Tongue (tissue), 1 donor: ENCODE measurements at regions not wholly inside any gene's neighbourhood (a gene's known extent, or its start where the extent isn't known, plus 50 kb on each side); places are given as distances from the start of the nearest gene placed in this dataset.
"Not testable (repeated sequence)": the region's sequence is repeated elsewhere in the genome, so short reads cannot be mapped to it uniquely, and the experiment has no call there.

Experiments used
- DNase-seq: peaks from one replicate; pipeline ENCODE4 v3.0.0-alpha.2; 2015

DNA sequence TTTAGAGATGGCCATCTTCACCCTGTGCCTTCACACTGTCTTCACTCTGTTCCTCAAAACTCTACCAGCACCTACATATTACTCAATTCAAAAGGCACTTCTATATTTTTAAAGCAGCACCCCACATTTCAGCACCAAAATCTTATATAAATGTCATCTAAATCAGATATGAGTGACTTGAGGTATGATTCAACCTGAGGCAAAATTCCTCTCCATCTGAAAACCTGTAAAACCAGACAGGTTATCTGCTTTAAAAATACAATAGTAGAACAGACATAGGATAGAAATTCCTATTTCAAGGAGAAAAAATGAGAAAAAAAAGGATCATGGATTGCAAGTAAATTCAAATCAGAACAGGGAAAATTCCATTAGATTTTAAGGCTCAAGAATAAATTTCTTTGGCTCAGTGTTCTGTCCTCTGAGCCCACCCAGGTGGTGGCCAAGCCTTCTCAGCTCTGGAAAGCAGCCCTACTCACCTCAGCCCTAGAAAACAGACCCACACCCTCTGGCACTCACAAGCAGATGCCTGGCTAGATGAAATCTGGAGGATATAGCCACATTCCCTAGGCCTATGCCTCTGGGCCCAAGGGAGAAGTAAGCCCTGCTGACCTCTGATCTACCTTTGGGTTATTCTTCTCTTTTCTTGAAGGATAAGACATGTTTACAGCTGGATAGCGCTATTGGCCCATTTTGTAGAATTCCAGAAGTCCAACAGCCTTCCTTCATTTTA, 211.1 kb upstream of the XIST start:
- no peak for DNase-seq

- no peak for DNase-seq
Measured at GRCh38 chrX:74061879-74062278, 209.4 kb upstream of the XIST start.

DNA sequence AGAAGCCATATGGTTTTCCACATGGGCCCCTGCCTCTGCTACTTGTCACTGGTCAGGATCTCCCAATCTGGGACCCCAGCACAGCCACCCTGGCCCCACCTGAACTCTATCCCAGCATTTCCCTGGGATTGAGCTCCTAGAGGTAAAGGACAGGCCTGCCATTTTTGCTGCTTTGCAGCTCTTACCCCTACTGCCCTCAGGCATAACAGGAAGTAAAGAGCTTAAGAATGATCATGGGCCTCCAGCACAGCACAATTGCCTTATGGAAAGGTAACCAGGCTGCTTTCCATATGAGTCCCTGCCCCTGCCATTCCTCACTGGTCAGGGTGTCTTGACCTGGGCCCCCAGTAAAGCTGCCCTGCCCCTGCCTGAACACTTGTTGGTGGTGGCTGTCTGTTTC, 196.6 kb upstream of the XIST start:
- DNase-seq, result no peak

GRCh38 chrX:74034066-74034465, 181.6 kb upstream of the XIST start:
- DNase-seq, result not testable (repeated sequence)

- not testable (repeated sequence) for DNase-seq
Measured at GRCh38 chrX:74031527-74031926, 179.0 kb upstream of the XIST start.

GRCh38 chrX:74030766-74031165, 178.3 kb upstream of the XIST start:
- not testable (repeated sequence) for DNase-seq

DNA sequence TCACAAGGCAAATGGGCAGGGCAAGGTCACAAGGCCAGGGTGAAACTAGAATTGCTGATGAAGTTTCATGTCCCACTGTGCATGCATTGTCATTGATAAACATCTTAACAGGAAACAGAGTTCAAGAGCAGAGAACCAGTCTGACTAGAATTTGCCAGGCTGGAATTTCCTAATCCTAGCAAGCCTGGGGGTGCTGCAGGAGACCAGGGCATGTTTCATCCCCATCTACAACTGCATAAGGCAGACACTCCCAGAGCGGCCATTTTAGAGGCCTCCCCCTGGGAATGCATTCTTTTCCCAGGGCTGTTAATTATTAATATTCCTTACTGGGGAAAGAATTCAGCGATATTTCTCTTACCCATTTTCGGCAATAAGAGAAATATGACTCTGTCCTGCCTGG, 172.6 kb upstream of the XIST start:
- DNase-seq, result not testable (repeated sequence)

GRCh38 chrX:74023203-74023602, 170.7 kb upstream of the XIST start:
- no peak for DNase-seq

DNA sequence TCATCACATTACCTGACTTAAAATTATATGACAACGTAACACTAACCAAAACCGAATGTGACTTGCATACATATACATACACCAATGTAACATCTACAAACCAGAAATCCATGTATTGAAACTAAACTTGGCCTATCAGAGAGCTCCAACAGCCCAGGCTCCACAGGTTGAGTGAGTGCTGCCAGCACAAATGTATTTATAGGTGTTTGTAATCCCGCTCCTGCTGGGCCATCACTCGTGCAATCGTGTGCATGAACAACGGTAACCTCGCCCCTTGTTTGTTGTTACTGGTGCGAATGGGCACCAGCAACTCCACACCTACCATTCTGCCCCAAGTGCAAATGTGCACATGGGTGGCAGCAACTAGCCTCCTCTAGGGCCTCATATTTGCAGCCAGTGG, 165.7 kb upstream of the XIST start:
- no peak for DNase-seq

DNA sequence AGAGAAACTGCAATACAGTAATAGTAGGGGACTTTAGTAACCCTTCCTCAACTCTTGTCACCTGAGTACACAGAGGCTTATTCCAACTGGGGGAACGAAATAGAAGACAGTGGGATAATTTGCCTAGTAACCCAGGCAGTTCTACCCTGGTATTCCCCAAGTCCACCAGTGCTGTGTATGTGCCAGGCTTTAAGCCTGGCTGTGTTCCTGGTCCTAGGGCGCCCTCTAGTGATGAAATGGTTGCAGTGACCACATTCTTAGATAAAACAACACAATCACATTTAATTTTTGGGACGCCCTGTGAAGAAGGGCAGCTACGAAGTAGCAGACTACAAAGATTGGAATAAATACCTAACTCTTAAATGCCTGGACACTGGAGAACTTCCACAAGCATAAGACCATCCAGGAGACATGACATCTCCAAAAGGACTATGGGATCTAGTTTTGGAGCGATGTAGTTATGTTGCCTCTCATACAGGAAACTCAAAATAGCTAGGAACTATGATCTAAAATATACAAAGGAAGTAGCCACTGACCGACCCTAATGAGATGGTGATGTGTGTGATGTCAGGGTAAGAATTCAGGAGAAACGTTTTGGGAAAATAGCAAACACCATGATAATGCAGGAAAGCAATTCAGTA, 163.0 kb upstream of the XIST start:
- DNase-seq, result peak; percentile 66

DNA sequence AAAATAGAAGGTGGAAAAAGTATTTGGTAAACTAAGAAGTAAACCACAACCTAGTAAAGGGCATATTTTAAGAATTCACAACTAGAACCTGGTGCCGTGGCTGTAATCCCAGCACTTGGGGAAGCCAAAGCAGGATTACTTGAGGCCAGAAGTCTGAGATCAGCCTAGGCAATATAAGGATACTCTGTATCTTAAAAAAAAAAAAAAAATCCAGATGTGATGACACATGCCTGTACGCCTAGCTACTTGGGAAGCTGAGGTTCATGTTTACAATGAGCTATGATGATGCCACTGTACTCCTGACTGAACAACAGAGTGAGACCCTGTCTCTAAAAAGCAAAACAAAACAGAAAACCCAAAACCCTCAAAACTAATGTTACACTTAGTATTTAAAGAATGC, 156.5 kb upstream of the XIST start:
- DNase-seq, result no peak

DNA sequence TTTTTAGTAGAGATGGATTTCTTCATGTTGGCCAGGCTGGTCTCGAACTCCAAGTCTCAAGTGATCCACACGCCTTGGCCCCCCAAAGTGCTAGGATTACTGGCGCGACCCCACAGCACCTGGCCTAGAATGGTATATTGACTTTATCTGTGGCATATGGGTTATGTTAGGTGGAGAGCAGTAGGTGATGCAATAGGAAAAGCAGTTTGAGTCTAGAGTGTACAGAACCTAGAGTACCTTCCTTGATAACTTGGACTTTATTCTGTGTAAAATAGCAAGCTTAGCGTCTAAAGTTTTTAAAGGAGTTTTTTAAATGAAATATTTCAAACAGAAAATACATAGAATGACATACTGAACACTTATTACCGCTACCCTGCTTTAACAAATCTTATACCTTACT, 139.5 kb upstream of the XIST start:
- no peak for DNase-seq

DNA sequence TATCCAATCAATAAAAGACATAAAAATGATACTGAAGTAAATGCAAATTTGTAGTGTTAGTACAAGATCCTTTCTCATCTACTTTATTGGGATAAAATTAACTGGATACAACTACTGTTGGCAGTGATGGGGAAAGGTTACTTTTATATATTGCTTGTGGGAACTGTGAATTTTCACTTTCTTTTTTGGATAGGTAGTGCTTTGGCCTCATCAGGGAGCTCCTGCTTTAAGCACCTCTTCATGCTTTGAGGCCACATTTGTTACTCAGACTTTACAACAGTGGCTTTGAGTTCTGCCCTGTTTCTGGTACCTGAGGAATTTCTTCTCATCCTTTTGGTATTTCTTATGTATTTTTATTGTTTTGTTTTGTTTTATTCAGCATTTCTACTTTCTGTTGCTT, 134.7 kb upstream of the XIST start:
- DNase-seq, result no peak

DNA sequence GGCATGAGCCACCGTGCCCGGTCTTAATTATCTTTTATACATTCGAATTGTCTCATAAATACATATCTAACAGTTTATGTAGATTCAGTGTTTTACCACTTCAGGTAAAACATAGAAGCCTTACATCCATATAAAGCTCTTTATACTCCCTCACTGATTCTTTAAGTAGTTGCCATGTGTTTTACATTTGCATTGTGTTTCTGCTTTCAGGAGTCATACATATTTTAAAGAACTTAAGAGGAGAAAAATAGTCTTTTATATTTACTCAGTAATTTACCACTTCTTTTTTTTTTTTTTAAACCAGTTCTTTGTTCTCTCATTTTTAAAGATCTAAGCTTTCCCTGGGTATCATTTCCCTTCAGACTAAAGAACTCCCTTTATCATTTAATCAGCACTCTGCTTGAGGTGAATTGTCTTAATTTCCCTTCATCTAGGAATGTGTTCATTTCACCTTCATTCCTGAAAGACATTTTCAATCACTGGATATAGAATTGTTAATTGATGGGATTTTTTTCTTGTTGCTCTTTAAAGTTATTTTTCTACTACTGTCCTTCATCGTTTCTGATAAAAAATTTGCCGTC, 127.1 kb upstream of the XIST start:
- DNase-seq, result no peak

GRCh38 chrX:73977542-73978169, 125.1 kb upstream of the XIST start:
- DNase-seq, result no peak

DNA sequence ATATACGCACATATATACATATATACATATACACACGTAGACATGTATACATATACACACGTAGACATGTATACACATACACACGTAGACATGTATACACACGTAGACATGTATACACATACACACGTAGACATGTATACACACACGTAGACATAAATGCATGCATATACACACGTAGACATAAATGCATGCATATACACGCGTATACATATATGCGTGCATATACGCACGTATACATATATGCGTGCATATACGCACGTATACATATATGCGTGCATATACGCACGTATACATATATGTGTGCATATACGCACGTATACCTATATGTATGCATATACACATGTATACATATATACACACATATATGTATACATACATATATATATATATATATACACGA, 114.9 kb upstream of the XIST start:
- not testable (repeated sequence) for DNase-seq

DNA sequence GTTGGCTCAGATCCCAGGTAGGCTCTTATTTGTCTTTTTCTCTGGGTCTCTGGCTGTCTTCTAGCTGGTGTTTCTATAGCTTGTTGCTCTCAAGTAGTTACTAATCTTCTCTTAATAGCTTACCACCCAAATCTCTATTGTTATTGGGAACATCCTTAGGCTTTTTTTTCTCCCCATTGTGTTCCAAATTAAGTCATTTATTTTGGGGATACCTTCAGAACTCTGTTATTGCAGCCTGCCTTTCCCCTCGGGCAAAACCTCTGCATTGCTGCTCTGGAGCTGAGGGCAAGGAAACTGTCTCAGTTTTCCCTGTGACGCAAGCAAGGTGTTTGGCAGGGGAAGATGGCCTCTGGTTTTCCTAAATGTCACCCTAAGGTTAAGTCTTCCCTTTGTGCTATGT, 113.3 kb upstream of the XIST start:
- DNase-seq, result no peak

DNA sequence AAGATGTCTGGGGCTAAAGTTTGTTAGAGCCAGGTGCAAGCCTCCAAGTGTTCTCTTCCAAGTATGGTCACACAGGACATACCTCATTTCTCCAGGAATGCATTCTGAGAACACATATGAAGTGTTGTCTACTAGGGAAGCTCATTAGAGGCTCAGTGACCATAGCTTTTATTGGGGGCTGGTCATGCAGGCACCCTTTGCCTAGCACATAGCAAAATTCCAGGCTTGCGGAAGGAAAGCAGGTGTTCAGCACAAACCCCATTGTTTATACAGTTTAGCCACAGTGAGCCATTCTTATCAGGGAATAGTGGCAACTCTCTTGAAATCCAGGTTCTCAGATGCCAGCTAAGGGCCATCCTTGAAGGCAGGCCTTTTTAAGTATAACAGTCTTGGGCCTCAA, 112.1 kb upstream of the XIST start:
- no peak for DNase-seq

DNA sequence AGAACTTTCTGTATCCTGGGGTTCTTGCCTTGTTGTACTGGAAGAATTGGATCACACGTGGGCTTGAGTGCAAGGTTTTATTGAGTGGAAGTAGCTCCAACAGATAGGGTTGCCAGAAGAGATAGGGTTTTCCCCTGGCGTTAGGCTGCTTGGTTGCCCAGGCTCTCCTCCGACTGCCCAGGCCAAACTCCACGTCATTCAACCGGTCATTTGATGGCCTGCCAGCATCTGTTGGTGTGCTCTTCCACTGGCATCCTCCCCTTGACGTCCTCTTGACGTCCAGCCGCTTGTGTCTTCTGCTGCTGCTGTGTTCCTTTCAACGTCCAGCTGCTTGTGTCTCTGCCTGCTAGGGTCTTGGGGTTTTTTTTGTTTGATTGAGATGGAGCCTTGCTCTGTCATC, 111.2 kb upstream of the XIST start:
- DNase-seq, result no peak

GRCh38 chrX:73962948-73963347, 110.4 kb upstream of the XIST start:
- no peak for DNase-seq

DNA sequence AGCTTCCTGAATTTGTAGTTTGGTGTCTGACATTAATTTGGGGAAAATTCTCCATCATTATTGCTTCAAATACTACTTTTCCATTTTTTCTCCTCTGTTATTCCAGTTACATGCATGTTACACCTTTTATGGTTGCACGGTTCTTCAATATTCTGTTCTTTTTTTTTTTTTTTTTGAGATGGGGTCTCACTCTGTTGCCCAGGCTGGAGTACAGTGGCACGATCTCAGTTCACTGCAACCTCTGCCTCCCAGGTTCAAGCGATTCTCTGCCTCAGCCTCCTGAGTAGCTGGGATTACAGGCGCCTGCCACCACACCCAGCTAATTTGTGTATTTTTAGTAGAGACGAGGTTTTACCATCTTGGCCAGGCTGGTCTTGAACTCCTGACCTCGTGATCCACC, 109.4 kb upstream of the XIST start:
- DNase-seq, result not testable (repeated sequence)

GRCh38 chrX:73944563-73944908, 92.0 kb upstream of the XIST start:
- no peak for DNase-seq
